ENCODE measurements at regions not wholly inside any gene's neighbourhood (a gene's known extent, or its start where the extent isn't known, plus 50 kb on each side); places are given as distances from the start of the nearest gene placed in this dataset.
A peak's percentile ranks its signal among the peaks of the same experiment; 100 is the strongest.
"Not testable (repeated sequence)": the region's sequence is repeated elsewhere in the genome, so short reads cannot be mapped to it uniquely, and the experiment has no call there.

GRCh38 chr16:26394409-26394808, 672.3 kb upstream of the C16orf82 start:
- DNase-seq (ENCODE audit: low spot score): no peak

- DNase-seq (ENCODE audit: low spot score): no peak
These were observed 671.0 kb upstream of the C16orf82 start for GRCh38 chr16:26395700-26396099.

GRCh38 chr16:26396511-26397235, 670.1 kb upstream of the C16orf82 start:
- DNase-seq (ENCODE audit: low spot score): no peak

- no peak for DNase-seq (ENCODE audit: low spot score)
These were observed 652.9 kb upstream of the C16orf82 start for GRCh38 chr16:26413780-26414179.

- not testable (repeated sequence) for DNase-seq (ENCODE audit: low spot score)
These were observed 647.3 kb upstream of the C16orf82 start for GRCh38 chr16:26419458-26419857.

GRCh38 chr16:26430618-26431017, 636.1 kb upstream of the C16orf82 start:
- no peak for DNase-seq (ENCODE audit: low spot score)

- DNase-seq (ENCODE audit: low spot score): no peak
These were observed 632.9 kb upstream of the C16orf82 start for GRCh38 chr16:26433807-26434206.

GRCh38 chr16:26441178-26441577, 625.5 kb upstream of the C16orf82 start:
- DNase-seq (ENCODE audit: low spot score): no peak

GRCh38 chr16:26442321-26442720, 624.4 kb upstream of the C16orf82 start:
- no peak for DNase-seq (ENCODE audit: low spot score)

GRCh38 chr16:26447570-26447969, 619.2 kb upstream of the C16orf82 start:
- DNase-seq (ENCODE audit: low spot score): no peak

GRCh38 chr16:26453215-26453614, 613.5 kb upstream of the C16orf82 start:
- no peak for DNase-seq (ENCODE audit: low spot score)

GRCh38 chr16:26454102-26454501, 612.6 kb upstream of the C16orf82 start:
- no peak for DNase-seq (ENCODE audit: low spot score)

GRCh38 chr16:26456074-26456473, 610.7 kb upstream of the C16orf82 start:
- no peak for DNase-seq (ENCODE audit: low spot score)

GRCh38 chr16:26457095-26457494, 609.6 kb upstream of the C16orf82 start:
- no peak for DNase-seq (ENCODE audit: low spot score)

GRCh38 chr16:26457882-26458281, 608.8 kb upstream of the C16orf82 start:
- no peak for DNase-seq (ENCODE audit: low spot score)

GRCh38 chr16:26464576-26465266, 602.0 kb upstream of the C16orf82 start:
- DNase-seq (ENCODE audit: low spot score): peak; percentile 3

GRCh38 chr16:26474405-26474804, 592.3 kb upstream of the C16orf82 start:
- not testable (repeated sequence) for DNase-seq (ENCODE audit: low spot score)

GRCh38 chr16:26475596-26475995, 591.1 kb upstream of the C16orf82 start:
- no peak for DNase-seq (ENCODE audit: low spot score)

GRCh38 chr16:26491101-26491670, 575.5 kb upstream of the C16orf82 start:
- no peak for DNase-seq (ENCODE audit: low spot score)

- DNase-seq (ENCODE audit: low spot score): no peak
These were observed 574.8 kb upstream of the C16orf82 start for GRCh38 chr16:26491962-26492361.

GRCh38 chr16:26493751-26494150, 573.0 kb upstream of the C16orf82 start:
- no peak for DNase-seq (ENCODE audit: low spot score)

- no peak for DNase-seq (ENCODE audit: low spot score)
These were observed 568.8 kb upstream of the C16orf82 start for GRCh38 chr16:26497896-26498295.

GRCh38 chr16:26500326-26500725, 566.4 kb upstream of the C16orf82 start:
- DNase-seq (ENCODE audit: low spot score): no peak
